ELF-1 (cell line): ENCODE measurements at regions not wholly inside any gene's neighbourhood (a gene's known extent, or its start where the extent isn't known, plus 50 kb on each side); places are given as distances from the start of the nearest gene placed in this dataset.

Source experiments
- DNase-seq: peaks from one replicate; pipeline ENCODE4 v3.0.0-alpha.2; 2016; ENCODE audit warnings: low read depth, low spot score

DNA sequence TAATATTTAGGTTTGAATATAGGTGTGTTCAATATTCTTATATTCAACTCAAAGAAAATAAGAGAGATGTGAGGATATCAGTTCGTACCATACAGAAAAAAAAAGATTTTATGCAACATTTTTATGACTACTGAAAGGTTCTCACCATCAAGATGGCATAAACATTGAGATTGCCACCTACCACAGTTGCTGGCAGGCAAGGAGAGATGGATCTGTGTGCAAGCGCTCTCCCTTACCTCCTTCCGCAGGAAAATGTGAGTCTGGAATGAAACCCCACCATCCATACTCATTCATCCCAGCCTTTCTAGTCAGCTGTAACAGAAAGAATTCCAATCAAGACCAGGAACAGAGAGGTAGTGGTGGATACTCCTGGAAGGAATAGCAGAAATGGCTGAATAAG, 376.9 kb downstream of the PPP3CA start:
- no peak for DNase-seq

DNA sequence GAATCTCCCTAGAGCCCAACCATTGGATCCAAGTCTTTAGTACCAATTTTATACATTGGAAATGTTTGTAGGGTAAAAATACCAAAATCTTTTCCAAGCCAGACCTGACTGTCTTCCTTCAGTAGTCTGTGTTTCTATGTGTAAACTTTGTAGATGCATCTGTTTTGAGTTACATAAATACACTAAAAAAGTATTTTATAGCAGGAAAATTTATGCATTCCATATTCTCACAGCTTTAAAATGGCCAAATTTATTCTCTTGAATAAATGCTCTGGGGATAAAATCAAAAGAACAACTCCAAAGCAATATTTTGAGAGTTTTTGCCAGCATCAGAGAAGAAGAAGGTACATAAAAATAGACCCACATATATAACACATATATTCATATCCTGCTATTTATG, 377.4 kb downstream of the PPP3CA start:
- DNase-seq, result no peak

DNA sequence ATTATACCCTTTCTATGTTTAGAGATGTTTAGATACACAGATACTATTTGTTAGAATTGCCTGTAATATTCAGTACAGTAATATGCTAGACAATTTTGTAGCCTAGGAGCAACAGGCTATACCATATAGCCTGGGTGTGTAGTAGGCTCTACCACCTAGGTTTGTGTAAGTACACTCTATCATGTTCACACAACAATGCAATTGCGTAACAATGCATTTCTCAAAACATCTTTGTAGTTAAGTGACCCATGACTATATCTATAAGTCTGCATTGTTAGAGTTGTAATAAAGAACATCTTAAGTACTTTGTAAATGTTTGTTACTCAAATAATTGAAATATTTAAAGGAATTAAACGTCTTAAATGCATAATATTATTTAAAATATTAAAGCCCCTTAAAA, 379.3 kb downstream of the PPP3CA start:
- no peak for DNase-seq

DNA sequence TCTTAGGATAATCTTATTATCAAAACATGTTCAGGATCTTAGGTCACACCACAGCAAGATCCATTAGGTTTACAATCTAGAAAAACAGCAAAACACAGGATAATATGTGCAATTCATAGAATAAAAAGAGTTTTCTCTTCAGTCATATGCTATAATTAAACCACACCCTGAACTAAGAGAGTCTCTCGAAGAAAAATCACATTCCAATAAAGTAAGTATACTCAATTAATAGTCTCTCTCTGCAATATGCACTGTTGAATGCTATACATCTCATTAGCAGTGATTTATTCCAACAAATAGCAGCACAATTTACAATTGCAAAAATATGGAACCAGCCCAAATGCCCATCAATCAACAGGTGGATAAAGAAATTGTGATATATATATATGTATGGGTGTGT, 383.7 kb downstream of the PPP3CA start:
- DNase-seq, result no peak

DNA sequence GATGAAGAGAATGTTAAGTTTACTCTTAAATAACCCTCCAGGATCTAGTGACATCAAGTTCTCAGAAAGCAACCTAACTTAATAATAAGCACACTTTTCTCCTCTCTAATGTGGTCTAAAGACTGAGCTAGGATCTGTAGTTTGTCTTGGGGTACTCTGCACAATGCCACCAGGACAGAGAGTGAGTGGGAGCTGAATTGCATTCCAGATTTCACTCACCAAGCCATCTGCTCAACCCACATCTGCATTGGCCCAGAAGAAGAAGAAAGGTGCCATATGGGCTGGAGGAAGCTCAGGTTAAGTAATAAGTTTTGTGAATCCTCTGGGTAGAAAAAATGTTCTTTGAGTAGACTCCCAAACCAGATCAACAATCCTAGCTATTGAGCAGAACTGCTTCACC, 384.6 kb downstream of the PPP3CA start:
- no peak for DNase-seq

DNA sequence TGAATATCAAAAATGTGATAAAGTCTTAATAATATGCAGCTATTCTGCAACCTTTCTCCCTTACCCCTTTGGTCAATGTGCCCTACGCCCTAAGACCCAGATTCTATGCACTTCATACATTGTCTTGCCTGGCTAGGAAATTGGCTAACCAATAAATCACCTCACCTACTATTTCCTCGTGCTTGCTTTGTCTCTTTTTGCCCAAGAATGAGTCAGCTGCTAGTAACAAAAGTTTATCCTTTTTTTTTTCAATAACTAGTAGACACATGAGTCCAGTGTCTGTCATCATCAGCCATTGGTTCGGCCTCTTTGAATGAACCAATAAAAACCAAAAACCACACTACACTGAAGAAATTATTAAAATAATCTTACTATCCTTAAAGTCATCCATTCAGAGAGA, 387.1 kb downstream of the PPP3CA start:
- no peak for DNase-seq

DNA sequence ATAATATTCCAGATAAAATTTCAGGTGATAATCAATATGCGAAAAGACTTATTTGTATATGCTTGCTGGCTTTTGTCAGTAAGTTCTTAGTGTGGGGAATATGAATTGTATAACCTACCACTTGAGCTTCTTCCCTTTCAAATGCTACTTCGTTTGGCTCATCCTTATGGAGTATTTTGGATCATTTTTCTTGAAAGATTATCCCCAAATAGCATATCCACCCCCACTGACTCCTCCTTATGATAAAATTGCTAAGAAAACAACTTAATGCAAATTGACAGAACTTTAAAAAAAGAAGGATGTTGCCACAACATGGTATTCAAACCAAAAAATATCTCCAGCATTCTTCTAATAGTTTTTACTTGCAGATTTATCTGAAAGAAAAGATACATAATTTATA, 393.3 kb downstream of the PPP3CA start:
- DNase-seq, result no peak

DNA sequence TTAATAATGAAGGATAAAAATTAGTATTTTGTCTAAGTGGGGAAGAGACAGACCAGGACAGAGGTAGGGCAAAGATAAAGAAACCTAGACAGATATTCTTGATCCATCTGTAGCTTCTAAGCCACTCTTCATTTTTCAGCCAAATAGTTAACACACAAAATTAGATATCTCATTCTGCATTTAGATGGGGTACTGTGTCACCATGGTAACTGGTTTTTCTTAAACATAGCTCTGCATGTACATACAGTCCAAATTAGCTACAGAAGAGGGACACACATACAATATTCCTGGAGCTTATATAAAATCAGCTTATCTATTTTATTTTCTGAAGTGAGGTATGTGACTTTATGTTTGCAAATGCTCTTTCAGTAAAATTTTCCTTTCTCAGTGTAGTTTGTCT, 393.7 kb downstream of the PPP3CA start:
- no peak for DNase-seq

DNA sequence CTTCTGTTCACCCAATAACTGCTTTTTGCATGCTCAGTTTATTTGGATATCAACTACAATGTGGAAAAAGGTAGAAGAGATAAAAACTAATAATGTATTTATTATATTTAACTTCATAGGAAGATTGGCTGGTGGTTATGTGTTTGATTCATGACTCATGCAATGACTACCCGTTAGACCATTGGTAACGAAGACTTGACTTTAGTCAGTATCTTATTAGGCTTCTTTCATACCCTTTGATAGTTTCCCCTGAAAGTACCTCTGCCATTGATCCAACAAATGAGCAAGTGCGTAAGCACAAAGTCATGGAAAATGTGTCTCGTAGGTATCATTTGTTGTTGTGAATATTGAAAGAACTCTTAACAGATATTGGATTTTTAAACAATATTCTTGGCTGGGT, 394.7 kb downstream of the PPP3CA start:
- DNase-seq, result no peak

DNA sequence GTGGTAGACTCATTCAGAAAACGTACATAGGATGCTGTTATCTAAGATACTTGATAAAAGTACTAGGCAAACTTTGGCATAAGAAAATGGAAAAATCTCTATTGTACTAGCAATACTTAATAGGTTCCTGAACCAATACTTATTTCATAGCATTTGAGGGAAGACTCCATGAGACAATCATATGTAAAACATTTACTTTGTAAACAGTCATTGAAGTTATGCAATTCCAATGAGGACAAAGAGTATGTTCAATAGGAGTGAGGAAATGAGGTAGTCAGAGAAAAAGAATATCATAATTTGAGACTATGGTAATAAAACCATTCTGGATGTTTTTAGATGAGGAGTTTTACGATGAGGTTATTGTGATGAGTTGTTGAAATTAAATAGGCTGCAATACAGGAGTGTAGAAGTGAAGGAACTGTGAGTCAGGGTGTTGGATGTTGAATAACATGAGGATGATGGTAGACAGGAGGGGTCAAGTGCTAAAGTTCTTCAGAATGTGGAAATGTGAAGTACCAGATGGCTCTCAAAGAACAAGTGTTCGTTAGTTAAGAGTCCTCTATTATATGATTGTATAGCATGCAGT, 397.9 kb downstream of the PPP3CA start:
- no peak for DNase-seq

DNA sequence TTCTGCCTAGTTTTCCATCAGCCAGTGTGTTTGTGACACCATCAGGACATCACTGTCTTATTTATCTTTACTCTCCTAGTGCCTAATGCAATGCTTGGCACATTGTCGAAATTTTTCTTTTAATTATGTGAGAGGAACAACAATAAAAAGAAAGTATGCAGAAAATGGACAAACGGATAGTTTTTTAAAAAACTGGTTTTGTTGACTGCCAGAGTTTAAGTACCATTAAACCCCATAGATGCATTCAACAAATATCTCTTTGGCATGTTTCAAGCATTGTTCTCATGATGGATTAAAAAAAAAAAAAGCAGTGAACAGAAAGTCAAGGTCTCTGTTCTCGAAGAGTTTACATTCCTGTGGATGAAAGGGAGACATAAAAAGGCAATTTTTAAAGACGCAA, 398.4 kb downstream of the PPP3CA start:
- DNase-seq, result no peak

DNA sequence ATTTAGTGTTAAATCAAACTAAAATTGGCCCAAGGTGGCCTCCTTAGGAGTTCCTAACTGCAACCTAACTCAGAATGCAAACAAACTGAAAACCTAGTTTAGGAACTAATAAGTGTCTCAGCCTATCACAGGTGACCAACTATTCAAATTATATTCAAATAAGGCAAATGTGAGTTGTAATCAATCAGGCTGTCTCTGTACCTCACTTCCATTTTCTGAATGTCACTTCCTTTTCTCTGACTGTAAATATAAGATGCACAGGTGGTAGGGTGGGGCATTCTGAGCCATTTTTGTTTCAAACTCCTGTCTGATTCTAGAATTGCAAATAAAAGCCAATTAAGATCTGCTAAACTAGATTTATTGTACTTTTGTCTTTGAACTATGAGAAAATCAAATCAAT, 401.5 kb downstream of the PPP3CA start:
- no peak for DNase-seq

DNA sequence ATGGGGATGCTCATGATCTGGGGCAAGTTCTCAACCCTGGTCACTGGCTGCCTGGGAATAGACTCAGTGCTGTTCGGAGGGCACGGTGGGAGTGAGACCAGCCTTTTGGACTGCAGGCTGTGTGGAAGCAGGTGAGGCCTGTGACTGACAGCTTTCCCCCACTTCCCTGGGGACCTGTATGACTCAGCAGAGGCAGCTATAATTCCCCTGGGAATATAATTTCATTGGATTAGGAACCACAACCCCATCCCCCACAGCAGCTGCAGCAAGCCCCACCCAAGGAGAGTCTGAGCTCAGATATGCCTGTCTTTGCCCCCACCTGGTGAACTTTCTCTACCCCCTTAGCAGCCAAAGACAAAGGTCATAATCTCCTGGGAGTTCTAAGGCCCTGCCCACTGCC, 408.6 kb downstream of the PPP3CA start:
- peak; percentile 40 for DNase-seq

DNA sequence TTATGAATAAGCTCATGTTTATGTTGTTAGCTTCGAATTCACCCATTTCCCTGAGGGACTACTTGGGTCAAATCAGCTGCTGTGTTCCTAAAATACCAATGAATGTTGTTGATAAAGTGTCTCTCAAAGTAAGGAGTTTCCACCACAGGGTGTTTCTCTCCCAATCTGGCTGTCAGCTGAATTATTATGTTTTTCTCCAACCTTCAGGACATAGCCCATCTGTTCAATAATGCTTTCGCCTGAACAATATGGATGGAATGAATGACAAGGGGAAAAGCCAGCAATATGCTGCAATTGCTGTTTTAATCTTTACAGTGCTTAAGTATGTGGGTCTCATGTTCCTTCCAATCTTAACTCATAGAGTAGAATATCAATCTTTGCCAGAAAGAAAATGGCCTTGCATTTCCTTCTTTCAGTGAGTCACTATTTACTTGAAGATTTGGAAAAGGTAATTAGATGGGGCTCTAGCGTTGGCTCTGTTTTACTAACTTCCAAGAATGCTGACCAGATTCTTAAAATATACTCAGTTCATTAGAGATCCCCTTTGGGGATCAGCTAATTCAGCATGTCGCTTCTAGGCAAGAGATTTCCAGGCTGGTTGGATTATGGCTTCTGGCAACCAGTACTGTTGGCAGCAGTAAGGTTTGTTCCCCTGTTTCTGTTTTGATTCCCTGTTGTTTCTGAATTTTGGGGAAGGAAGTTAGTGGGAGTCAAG, 410.5 kb downstream of the PPP3CA start:
- no peak for DNase-seq

DNA sequence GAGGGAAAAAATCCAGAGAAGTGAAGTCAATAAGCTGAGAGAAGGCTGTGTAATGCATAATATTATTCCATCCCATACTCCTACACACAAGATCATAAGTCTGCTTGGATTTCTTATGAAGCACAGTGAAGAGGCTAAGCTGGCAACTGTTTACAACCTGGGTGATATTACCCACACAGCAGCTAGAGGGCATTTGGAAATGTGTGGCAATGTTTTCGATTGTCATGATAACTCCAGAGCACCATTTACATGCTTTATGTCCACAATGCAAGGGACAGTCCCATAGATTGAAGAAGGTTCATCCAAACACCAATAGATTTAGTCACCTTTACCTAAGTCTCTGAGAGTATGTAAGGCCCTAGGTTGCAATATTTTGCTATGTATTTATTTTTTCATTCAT, 412.2 kb downstream of the PPP3CA start:
- no peak for DNase-seq

DNA sequence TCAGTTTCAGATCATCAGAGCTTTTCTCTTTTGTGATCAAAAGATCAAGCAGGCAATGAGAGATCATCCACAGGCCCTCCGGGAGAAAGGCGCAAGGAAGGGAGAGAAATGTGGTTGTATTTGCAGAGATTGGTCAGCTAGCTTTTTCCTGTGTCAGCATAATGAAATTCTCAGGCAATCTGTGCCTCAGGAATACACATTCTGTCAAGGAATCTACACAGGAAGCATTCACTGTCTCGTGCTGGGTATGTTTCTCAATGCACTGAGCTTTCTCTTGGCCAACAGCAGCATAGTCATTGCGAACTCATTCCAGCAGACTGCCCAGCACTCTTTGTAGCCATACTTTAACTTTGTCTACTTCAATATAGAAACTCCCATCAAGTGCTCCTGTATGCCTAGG, 413.7 kb downstream of the PPP3CA start:
- no peak for DNase-seq

DNA sequence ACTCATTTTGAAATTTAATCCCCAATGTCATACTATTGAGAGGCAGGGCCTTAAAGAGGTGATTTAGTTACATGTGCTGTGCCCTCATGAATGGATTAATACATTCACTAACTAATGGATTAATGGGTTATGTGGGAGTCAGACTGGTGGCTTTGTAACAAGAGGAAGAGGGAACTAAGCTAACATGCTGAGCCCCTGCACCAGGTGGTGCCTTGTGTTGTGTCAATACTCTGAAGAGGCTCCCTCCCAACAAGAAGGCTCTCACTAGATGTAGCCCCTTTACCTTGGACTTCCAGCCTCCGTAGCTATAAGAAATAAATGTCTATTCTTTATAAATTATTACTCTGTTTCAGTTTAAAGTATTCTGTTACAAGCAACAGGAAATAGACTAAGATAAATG, 411.9 kb upstream of the EMCN start:
- DNase-seq, result no peak

DNA sequence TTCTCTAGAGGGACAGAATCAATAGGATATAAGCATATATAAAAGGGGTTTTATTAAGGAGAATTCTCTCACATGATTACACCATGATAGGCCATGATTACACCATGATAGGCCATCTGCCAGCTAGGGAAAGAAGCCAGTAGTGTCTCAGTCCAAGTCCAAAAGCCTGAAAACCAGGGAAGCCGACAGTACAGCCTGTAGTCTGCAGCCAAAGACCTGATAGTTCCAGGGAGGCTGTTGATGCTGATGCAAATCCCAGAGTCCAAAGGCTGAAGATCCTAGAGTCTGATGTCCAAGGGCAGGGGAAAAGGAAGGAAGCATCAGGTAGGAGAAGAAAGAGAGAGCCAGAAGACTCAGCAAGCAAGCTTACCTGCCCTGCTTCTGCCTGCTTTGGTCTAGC, 411.3 kb upstream of the EMCN start:
- DNase-seq, result no peak

DNA sequence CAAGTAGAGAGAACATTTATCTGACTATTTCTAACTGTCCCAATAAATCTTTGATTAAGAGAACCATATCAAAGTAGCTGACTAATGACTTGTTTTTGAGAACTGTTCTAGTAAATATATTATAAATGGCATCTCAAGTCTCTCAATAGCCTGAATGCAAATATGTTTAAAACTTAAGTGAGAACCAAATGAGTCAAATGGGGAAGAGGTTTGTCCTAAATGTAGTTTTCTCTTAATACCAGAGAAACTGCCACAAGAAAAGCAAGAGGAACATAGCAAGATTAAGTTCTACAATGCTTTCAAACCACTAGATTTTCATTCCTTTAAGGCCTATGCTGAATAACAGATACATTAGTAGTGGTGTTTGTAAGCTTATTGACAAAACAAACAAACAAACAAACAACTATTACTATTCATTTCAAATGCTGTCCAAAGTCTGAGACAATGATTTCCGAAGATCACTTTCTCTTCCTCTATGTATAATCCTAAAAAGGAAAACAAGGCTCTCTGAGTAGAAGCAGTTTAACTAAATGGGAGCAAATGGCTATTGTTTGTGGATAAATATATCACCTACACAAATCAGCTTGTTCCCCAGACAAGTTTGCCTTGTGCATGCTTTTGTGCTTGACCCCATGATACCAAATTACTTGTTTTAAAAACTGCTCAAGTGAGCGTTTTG, 408.4 kb upstream of the EMCN start:
- DNase-seq, result no peak

DNA sequence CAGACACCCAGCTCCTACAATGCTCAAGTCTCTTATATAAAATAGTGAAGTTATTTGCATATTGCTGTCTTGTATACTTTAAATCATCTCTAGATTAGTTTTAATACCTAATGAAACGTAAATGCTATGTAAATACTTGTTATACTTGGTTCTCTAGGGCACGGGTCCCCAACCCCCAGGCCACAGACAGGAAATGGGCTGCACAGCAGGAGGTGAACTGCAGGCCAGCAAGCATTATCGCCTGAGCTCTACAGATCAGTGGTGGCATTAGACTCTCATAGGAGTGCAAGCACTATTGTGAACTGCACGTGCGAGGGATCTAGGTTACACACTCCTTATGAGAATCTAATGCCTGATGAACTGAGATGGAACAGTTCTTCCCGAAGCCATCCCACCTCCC, 395.9 kb upstream of the EMCN start:
- peak; percentile 49 for DNase-seq

DNA sequence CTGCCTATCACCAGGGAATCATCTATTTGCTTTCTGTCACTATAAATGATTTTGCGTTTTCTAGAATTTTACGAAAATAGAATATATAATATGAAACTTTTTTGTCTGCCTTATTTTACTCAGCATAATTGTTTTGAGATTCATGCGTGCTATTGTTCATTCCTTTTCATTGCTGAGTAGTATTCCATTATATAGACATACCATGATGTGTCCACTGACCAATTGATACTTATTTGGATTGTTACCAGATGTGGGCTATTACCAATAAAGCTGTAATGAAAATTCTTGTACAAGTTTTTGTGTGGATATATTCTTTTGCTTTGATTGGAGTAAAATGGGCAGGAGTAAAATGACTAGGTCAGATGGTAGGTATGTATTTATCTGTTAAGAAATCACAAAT, 390.7 kb upstream of the EMCN start:
- no peak for DNase-seq

DNA sequence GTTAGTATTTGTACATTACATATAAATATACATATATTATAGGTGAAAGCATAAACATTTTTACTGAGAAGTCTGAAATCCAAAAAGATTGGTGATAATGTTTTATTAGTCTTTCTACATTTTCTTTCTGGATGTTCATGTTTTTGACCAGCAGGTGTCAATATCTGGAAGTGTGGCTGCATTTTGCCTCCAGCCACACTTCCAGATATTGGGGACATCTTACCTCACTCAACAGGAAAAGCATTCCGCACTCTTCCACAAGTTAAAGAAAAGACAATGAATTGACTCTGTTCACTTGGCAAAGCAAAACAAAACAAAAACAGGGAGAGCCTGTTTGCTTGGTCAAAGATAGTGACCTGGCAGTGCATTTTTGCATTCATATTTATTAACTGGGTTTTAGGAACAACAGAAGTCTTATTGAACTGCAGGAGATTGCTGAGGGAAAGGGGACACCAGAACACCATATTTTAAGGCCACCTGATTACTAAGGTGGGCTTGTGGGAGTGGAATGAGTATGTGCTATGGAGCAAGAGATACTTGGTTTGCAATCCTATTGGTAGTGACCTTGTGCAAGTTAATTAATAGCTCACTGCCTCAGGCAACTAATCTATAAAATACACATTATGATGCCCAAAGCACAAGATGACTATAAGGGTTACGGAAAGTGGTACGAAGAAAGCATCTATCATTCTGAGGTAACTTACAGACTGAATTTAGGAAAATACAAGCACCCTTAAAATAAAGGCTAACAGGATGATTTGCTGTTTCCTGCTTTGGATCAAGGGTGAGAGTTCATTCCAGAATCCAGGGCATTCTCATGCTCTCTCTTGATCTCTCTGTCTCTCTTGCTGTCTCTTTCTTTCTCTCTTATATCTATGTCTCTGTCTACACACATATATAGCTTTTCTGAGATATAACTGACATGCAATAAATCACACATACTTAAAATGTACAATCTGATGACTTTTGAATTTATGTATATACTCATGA, 389.9 kb upstream of the EMCN start:
- peak; percentile 2 for DNase-seq
